Tibial nerve (tissue), 4 donors: ENCODE measurements at regions not wholly inside any gene's neighbourhood (a gene's known extent, or its start where the extent isn't known, plus 50 kb on each side); places are given as distances from the start of the nearest gene placed in this dataset.

Source experiments
- DNase-seq, 2 donors: peaks; one replicate each; pipeline ENCODE4 v3.0.0-alpha.2; 2019; ENCODE audit warnings: low spot score in 2 of 2
- H3K27ac ChIP-seq, 4 donors: fragments of 200-600 bp; sonication (generic) in 3 of 4; one replicate each; pipeline ENCODE4 v1.5.1; 2017 to 2019; ENCODE audit warnings: mild to moderate bottlenecking in 1 of 4
- H3K27me3 ChIP-seq, 2 donors: fragments of 200-600 bp; sonication (generic) in 1 of 2; one replicate each; pipeline versions ENCODE4 v1.5.1 to v1.6.0; 2017 to 2019
- H3K36me3 ChIP-seq, 3 donors: fragments of 200-600 bp; sonication (generic); one replicate each; pipeline ENCODE4 v1.5.1; 2018 to 2019
- H3K4me1 ChIP-seq, 4 donors: fragments of 200-600 bp; sonication (generic) in 3 of 4; one replicate each; pipeline ENCODE4 v1.5.1; 2017 to 2019
- H3K4me3 ChIP-seq, 4 donors: fragments of 200-600 bp; sonication (generic) in 3 of 4; one replicate each; pipeline ENCODE4 v1.5.1; 2017 to 2019; ENCODE audit warnings: mild to moderate bottlenecking in 1 of 4, moderate library complexity in 1 of 4
- H3K9me3 ChIP-seq, 4 donors: fragments of 200-600 bp; sonication (generic) in 3 of 4; one replicate each; pipeline ENCODE4 v1.5.1; 2017 to 2019
- EP300 ChIP-seq, 2 donors: sonication (generic); formaldehyde crosslinking; IDR thresholded peaks; one replicate each; pipeline ENCODE4 v1.6.1; 2017; ENCODE audit warnings: antibody characterized with exemption in 2 of 2, mild to moderate bottlenecking in 1 of 2
- POLR2A ChIP-seq, 2 donors: fragments of 450-650 bp; IDR thresholded peaks; one replicate each; pipeline ENCODE4 v1.6.1; 2017; ENCODE audit warnings: antibody characterized with exemption in 2 of 2, mild to moderate bottlenecking in 2 of 2, moderate library complexity in 2 of 2
- WGBS, 2 donors: methylation state at CpG; one replicate each; pipeline ENCODE4 v1.1.5; 2018; 5-methylcytosine and 5-hydroxymethylcytosine counted together
- TF ChIP-seq, protein P1 (sequence below), 5 experiments: fragments of 200-600 bp in 3 of 5; fragments of 450-650 bp in 2 of 5; sonication (generic) in 3 of 5; IDR thresholded peaks; one replicate each; pipeline ENCODE4 v1.5.1; 2016 to 2019; ENCODE audit warnings: antibody characterized with exemption in 5 of 5, mild to moderate bottlenecking in 3 of 5, moderate library complexity in 2 of 5

DNA sequence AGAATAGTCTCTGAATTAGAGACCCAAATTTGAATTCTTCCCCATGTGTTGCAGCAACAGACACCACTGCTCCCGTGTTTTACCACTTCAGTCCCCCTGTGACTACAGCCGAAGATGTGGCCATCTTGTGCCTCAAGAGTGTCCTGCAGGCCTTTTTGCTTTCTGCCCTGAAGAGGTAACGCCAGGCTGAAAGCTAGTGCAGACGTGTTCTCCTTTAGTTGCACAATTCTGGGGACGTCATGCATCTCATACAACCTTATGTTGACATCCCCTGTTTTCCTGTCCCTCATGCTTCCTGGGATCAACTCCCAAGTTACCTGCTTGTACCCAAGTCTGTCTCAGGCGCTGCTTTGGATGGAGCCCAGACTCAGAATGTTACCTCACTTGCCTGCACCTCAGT is 69.1 kb upstream of the SLC22A23 start:
- WGBS, 2 donors, result 78 to 89% methylated on average over 6 of the region's 6 CpGs
- peaks cover 0 to 5% of the 10 kb centered on the region in 2 donors for H3K27me3 ChIP-seq

DNA sequence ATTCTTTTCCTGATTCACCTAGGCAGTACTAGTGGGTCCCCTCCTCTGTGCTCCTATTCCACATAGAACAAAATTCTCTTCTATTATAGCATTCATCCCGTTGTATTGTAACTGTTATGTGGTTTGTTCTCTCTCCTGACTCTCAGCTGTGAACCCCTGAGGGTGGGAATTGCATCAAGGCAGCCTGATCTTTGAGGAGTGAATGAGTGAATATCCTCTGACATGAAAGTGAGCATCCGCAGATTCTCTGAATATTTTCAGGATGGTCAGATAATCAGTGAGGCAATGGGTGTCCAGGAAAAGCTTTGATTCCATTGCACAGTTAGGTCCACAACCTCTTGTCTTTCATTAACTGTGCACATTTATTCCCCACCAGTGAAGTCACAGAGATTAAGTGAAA is 67.6 kb upstream of the SLC22A23 start:
- WGBS, 2 donors, result 66 to 85% methylated on average over 2 of the region's 2 CpGs
- no peak for DNase-seq
- Histone ChIP-seq H3K27ac (no peak overlapping the region), H3K9me3 (peaks cover 0 to 4% (median 0%) of the 10 kb centered on the region in 4 donors), H3K27me3 (peaks cover 0 to 6% of the 10 kb centered on the region in 2 donors), H3K4me3 (no peak overlapping the region), H3K4me1 (no peaks in the 10 kb centered on the region), H3K36me3 (no peaks in the 10 kb centered on the region)
- TF ChIP-seq POLR2A (IDR thresholded peaks at IDR 0.05), result no peak
- TF ChIP-seq, protein P1, sequence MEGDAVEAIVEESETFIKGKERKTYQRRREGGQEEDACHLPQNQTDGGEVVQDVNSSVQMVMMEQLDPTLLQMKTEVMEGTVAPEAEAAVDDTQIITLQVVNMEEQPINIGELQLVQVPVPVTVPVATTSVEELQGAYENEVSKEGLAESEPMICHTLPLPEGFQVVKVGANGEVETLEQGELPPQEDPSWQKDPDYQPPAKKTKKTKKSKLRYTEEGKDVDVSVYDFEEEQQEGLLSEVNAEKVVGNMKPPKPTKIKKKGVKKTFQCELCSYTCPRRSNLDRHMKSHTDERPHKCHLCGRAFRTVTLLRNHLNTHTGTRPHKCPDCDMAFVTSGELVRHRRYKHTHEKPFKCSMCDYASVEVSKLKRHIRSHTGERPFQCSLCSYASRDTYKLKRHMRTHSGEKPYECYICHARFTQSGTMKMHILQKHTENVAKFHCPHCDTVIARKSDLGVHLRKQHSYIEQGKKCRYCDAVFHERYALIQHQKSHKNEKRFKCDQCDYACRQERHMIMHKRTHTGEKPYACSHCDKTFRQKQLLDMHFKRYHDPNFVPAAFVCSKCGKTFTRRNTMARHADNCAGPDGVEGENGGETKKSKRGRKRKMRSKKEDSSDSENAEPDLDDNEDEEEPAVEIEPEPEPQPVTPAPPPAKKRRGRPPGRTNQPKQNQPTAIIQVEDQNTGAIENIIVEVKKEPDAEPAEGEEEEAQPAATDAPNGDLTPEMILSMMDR (IDR thresholded peaks at IDR 0.05), result no peak
- no peak for TF ChIP-seq EP300 (IDR thresholded peaks at IDR 0.05)

More for the DNA sequence above, 69.1 kb upstream of the SLC22A23 start:
- H3K27ac ChIP-seq, result no peak overlapping the region
- TF ChIP-seq POLR2A (IDR thresholded peaks at IDR 0.05) (no peak), EP300 (IDR thresholded peaks at IDR 0.05) (no peak)
- TF ChIP-seq, protein P1 (IDR thresholded peaks at IDR 0.05), result no peak
- no peaks in the 10 kb centered on the region for H3K36me3 ChIP-seq
- H3K9me3 ChIP-seq, result no peaks in the 10 kb centered on the region
- no peak overlapping the region for H3K4me3 ChIP-seq
- no peak for DNase-seq
- H3K4me1 ChIP-seq, result no peaks in the 10 kb centered on the region

DNA sequence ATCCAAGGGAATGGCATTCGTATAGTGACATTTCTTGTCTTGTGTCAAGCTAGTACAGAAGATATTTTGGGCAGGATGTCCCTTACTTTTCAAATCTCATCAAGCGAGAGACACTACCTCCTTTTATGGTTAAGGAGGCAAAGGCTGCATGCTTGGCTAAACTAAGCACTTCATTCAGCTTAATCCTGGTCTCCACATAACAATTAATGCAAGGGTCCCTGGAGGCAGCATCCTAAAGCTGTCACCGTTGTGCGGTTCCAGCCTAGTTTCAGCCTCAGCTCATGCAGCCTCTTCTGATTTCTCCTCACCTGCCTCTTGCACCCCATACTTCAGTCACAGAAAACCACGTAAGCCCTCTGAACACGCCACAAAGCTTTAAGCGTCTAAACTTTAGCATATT is 67.1 kb upstream of the SLC22A23 start:
- TF ChIP-seq, protein P1 (IDR thresholded peaks at IDR 0.05), result no peak
- TF ChIP-seq EP300 (IDR thresholded peaks at IDR 0.05) (no peak), POLR2A (IDR thresholded peaks at IDR 0.05) (no peak)
- Histone ChIP-seq H3K4me1 (no peaks in the 10 kb centered on the region), H3K27ac (no peak overlapping the region), H3K9me3 (peaks cover 0 to 4% (median 0%) of the 10 kb centered on the region in 4 donors), H3K36me3 (no peaks in the 10 kb centered on the region), H3K4me3 (no peak overlapping the region), H3K27me3 (peaks cover 0 to 6% of the 10 kb centered on the region in 2 donors)
- no peak for DNase-seq
- 78 to 84% methylated on average over 7 of the region's 7 CpGs for WGBS, 2 donors

DNA sequence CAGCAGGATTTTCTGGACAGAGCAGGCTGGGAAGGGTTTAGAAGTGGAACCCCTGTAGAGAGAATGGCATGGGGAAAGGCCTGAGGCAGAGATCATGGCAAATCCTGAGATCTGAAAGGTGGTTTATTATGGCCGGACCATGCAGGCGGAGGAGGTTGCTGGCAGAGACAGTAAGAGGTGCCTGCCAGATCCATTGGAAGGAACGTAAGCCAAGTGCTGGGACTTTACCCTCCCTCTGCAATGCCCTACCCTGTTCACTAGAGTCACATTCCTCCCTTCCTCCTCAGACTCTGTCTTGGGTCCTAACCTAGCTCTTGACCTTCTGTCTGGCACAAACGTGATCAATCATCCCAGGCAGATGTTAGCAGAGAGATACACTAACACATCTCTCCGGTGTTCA is 66.4 kb upstream of the SLC22A23 start:
- Histone ChIP-seq H3K9me3 (peaks cover 0 to 4% (median 0%) of the 10 kb centered on the region in 4 donors), H3K4me3 (no peak overlapping the region), H3K27me3 (peaks cover 0 to 6% of the 10 kb centered on the region in 2 donors), H3K4me1 (no peaks in the 10 kb centered on the region), H3K27ac (no peak overlapping the region), H3K36me3 (no peaks in the 10 kb centered on the region)
- no peak for DNase-seq
- TF ChIP-seq EP300 (IDR thresholded peaks at IDR 0.05) (no peak), POLR2A (IDR thresholded peaks at IDR 0.05) (no peak)
- TF ChIP-seq, protein P1 (IDR thresholded peaks at IDR 0.05), result no peak
- 69 to 78% methylated on average over 5 of the region's 5 CpGs for WGBS, 2 donors

DNA sequence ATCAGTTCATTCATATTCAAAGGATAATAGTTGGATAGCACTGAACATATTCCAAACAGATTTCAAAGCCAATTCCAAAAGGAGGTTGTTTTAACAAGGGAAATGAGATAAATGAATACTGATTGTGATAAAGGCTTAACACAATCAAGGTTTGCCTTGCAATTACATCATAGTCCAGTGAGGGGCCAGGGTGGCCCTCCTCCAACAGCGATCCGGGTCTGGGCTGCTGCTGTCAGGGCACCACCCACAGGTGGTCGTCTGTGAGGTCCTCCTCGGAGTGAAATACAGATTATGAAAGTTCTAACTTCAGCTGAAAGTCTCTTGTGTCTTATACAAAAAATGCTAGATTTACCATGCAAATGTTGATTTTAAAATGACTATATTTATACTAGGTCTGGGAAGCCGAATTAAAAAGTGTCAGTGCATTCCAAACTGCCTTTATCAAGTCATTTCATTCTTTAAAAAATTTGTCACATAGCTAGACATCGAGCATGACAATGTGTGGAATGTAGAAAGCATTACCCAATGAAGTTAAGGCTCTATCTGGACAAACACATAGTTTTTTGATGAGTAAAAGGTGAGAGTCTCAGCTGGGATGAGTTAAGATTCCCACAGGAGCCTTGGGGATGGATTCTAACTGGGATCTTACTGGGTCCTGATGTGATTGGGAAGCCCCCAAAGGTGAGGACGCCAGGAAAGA is 65.9 kb upstream of the SLC22A23 start:
- H3K36me3 ChIP-seq, result no peaks in the 10 kb centered on the region
- no peak overlapping the region for H3K4me3 ChIP-seq
- H3K4me1 ChIP-seq, result peaks cover 0 to 5% (median 0%) of the 10 kb centered on the region in 4 donors
- peaks cover 0 to 6% of the 10 kb centered on the region in 2 donors for H3K27me3 ChIP-seq
- TF ChIP-seq EP300 (IDR thresholded peaks at IDR 0.05), result no peak
- no peak for TF ChIP-seq POLR2A (IDR thresholded peaks at IDR 0.05)
- TF ChIP-seq, protein P1 (IDR thresholded peaks at IDR 0.05), result no peak
- DNase-seq, result no peak
- H3K9me3 ChIP-seq, result peaks cover 0 to 4% (median 0%) of the 10 kb centered on the region in 4 donors
- 55 to 62% methylated on average over 7 of the region's 7 CpGs for WGBS, 2 donors
- no peak overlapping the region for H3K27ac ChIP-seq
